ENCODE measurements at regions not wholly inside any gene's neighbourhood (a gene's known extent, or its start where the extent isn't known, plus 50 kb on each side); places are given as distances from the start of the nearest gene placed in this dataset.

DNA sequence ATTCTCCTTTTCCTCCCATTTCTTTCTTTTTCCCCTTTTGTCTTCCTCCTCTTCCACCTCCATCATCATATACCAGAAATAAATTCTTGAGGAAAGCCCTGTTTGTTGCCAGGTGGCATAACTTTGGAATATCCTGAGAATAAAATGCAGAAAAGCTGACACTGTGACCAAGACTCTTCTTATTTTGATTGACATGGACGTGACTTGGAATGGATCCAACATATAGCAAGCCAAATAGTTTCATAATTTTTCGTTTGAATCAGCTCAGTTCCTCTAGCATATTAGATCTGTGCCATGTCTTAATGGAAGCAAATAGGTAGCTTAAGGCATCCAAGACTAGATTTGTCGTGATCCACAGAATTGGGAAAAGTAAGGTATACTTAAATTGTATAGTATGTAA is 354.7 kb upstream of the FIGN start:
- H3K9me3 ChIP-seq, result no peaks in the 10 kb centered on the region
- intact Hi-C loops (cut with DNase I), result no loop called here
- no peak for DNase-seq (ENCODE audit: extremely low spot score in 2 of 2)
- H3K4me3 ChIP-seq, result no peak overlapping the region
- no peaks in the 10 kb centered on the region for H3K27me3 ChIP-seq
- TF ChIP-seq POLR2A (IDR thresholded peaks at IDR 0.05) (no peak), POLR2AphosphoS5 (IDR thresholded peaks at IDR 0.05; ENCODE audit: insufficient read depth in 1 of 2, low read depth in 1 of 2) (no peak)
- TF ChIP-seq, protein P1, sequence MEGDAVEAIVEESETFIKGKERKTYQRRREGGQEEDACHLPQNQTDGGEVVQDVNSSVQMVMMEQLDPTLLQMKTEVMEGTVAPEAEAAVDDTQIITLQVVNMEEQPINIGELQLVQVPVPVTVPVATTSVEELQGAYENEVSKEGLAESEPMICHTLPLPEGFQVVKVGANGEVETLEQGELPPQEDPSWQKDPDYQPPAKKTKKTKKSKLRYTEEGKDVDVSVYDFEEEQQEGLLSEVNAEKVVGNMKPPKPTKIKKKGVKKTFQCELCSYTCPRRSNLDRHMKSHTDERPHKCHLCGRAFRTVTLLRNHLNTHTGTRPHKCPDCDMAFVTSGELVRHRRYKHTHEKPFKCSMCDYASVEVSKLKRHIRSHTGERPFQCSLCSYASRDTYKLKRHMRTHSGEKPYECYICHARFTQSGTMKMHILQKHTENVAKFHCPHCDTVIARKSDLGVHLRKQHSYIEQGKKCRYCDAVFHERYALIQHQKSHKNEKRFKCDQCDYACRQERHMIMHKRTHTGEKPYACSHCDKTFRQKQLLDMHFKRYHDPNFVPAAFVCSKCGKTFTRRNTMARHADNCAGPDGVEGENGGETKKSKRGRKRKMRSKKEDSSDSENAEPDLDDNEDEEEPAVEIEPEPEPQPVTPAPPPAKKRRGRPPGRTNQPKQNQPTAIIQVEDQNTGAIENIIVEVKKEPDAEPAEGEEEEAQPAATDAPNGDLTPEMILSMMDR (IDR thresholded peaks at IDR 0.05), result no peak
- H3K27ac ChIP-seq, result no peak overlapping the region
- H3K4me1 ChIP-seq, result no peaks in the 10 kb centered on the region
- H3K36me3 ChIP-seq, result no peaks in the 10 kb centered on the region

- TF ChIP-seq POLR2A (IDR thresholded peaks at IDR 0.05) (no peak), POLR2AphosphoS5 (IDR thresholded peaks at IDR 0.05; ENCODE audit: insufficient read depth in 1 of 2, low read depth in 1 of 2) (no peak)
- TF ChIP-seq, protein P1 (IDR thresholded peaks at IDR 0.05), result no peak
Measured at GRCh38 chr2:164084066-164084465, 348.3 kb upstream of the FIGN start.

GRCh38 chr2:164080486-164080885 is 344.7 kb upstream of the FIGN start:
- Histone ChIP-seq H3K27me3 (no peaks in the 10 kb centered on the region), H3K4me3 (no peak overlapping the region), H3K27ac (no peak overlapping the region), H3K9me3 (no peaks in the 10 kb centered on the region), H3K36me3 (no peaks in the 10 kb centered on the region), H3K4me1 (no peaks in the 10 kb centered on the region)
- intact Hi-C loops (cut with DNase I), result no loop called here
- no peak for DNase-seq (ENCODE audit: extremely low spot score in 2 of 2)
- TF ChIP-seq, protein P1 (IDR thresholded peaks at IDR 0.05), result no peak
- TF ChIP-seq POLR2A (IDR thresholded peaks at IDR 0.05) (no peak), POLR2AphosphoS5 (IDR thresholded peaks at IDR 0.05; ENCODE audit: insufficient read depth in 1 of 2, low read depth in 1 of 2) (no peak)

More at GRCh38 chr2:164084066-164084465, 348.3 kb upstream of the FIGN start:
- no peaks in the 10 kb centered on the region for H3K36me3 ChIP-seq
- intact Hi-C loops (cut with DNase I), result no loop called here
- H3K9me3 ChIP-seq, result no peaks in the 10 kb centered on the region
- H3K27ac ChIP-seq, result no peak overlapping the region
- no peak overlapping the region for H3K4me3 ChIP-seq
- no peaks in the 10 kb centered on the region for H3K27me3 ChIP-seq
- no peak for DNase-seq (ENCODE audit: extremely low spot score in 2 of 2)
- H3K4me1 ChIP-seq, result no peaks in the 10 kb centered on the region

GRCh38 chr2:164079258-164079657 is 343.4 kb upstream of the FIGN start:
- no peaks in the 10 kb centered on the region for H3K9me3 ChIP-seq
- DNase-seq (ENCODE audit: extremely low spot score in 2 of 2), result no peak
- intact Hi-C loops (cut with DNase I), result no loop called here
- no peaks in the 10 kb centered on the region for H3K27me3 ChIP-seq
- H3K4me3 ChIP-seq, result no peak overlapping the region
- no peaks in the 10 kb centered on the region for H3K36me3 ChIP-seq
- H3K27ac ChIP-seq, result no peak overlapping the region
- no peaks in the 10 kb centered on the region for H3K4me1 ChIP-seq
- TF ChIP-seq, protein P1 (IDR thresholded peaks at IDR 0.05), result no peak
- no peak for TF ChIP-seq POLR2A (IDR thresholded peaks at IDR 0.05)
- no peak for TF ChIP-seq POLR2AphosphoS5 (IDR thresholded peaks at IDR 0.05; ENCODE audit: insufficient read depth in 1 of 2, low read depth in 1 of 2)

DNA sequence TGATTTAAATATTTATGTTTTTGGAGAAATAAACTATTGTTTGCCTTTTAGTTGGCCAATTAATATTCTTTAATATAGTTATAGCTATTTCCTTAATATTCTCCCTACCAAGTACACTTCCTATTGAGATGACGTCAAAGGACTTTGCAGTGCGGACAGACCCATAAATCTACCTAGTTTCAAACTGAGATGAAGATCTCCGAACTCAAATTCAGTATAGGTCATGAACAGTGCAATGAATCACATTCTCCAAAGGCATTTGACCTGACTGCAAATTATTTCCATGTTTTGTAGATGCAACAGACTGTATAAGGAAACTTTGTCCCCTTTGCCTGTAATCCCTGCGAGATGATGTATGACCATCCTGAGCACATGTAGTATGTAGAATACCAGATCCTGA is 342.6 kb upstream of the FIGN start:
- Histone ChIP-seq H3K27ac (no peak overlapping the region), H3K4me3 (no peak overlapping the region), H3K4me1 (no peaks in the 10 kb centered on the region), H3K9me3 (no peaks in the 10 kb centered on the region), H3K27me3 (no peaks in the 10 kb centered on the region), H3K36me3 (no peaks in the 10 kb centered on the region)
- intact Hi-C loops (cut with DNase I), result no loop called here
- TF ChIP-seq POLR2A (IDR thresholded peaks at IDR 0.05) (no peak), POLR2AphosphoS5 (IDR thresholded peaks at IDR 0.05; ENCODE audit: insufficient read depth in 1 of 2, low read depth in 1 of 2) (no peak)
- TF ChIP-seq, protein P1 (IDR thresholded peaks at IDR 0.05), result no peak
- DNase-seq (ENCODE audit: extremely low spot score in 2 of 2), result no peak

Measured in vagina (tissue), 2 donors.